ENCODE measurements at regions not wholly inside any gene's neighbourhood (a gene's known extent, or its start where the extent isn't known, plus 50 kb on each side); places are given as distances from the start of the nearest gene placed in this dataset.

DNA sequence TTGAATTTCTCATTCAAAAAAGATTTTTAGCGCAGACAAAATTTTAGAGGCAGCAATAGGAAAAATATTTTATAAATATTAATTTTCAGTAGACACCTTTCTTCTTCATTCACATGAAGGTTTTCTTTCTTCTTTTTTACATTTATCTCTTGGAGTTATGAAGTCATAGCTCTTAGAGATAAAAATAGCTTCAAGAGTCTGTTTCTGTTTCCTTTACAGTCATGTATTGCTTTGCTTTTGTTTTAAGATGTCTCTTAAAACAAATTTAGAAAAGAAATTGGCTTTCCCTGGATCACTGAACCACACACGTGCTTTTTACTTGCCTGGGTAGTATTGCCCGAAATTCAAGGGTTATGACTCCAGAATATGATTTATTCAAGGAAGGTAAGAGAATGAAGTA lies 369.9 kb upstream of the LRRC7 start:
- DNase-seq (ENCODE audit: low spot score in 2 of 2): no peak
- Histone ChIP-seq H3K27ac (no peak overlapping the region), H3K9me3 (no peaks in the 10 kb centered on the region), H3K36me3 (no peaks in the 10 kb centered on the region), H3K4me3 (no peak overlapping the region), H3K4me1 (no peaks in the 10 kb centered on the region), H3K27me3 (no peaks in the 10 kb centered on the region)
- 77 to 84% methylated on average over 3 of the region's 3 CpGs for WGBS, 2 donors
- TF ChIP-seq POLR2A (IDR thresholded peaks at IDR 0.05): no peak

GRCh38 chr1:69201716-69202115 lies 366.0 kb upstream of the LRRC7 start:
- TF ChIP-seq, protein P1, sequence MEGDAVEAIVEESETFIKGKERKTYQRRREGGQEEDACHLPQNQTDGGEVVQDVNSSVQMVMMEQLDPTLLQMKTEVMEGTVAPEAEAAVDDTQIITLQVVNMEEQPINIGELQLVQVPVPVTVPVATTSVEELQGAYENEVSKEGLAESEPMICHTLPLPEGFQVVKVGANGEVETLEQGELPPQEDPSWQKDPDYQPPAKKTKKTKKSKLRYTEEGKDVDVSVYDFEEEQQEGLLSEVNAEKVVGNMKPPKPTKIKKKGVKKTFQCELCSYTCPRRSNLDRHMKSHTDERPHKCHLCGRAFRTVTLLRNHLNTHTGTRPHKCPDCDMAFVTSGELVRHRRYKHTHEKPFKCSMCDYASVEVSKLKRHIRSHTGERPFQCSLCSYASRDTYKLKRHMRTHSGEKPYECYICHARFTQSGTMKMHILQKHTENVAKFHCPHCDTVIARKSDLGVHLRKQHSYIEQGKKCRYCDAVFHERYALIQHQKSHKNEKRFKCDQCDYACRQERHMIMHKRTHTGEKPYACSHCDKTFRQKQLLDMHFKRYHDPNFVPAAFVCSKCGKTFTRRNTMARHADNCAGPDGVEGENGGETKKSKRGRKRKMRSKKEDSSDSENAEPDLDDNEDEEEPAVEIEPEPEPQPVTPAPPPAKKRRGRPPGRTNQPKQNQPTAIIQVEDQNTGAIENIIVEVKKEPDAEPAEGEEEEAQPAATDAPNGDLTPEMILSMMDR (IDR thresholded peaks at IDR 0.05): no peak
- no peak for TF ChIP-seq EP300 (IDR thresholded peaks at IDR 0.05)
- TF ChIP-seq POLR2A (IDR thresholded peaks at IDR 0.05): no peak
- no peaks in the 10 kb centered on the region for H3K36me3 ChIP-seq
- H3K4me3 ChIP-seq: no peak overlapping the region
- no peaks in the 10 kb centered on the region for H3K4me1 ChIP-seq
- WGBS, 2 donors: 81 to 89% methylated on average over 3 of the region's 3 CpGs
- no peak overlapping the region for H3K27ac ChIP-seq
- DNase-seq (ENCODE audit: low spot score in 2 of 2): no peak
- no peaks in the 10 kb centered on the region for H3K27me3 ChIP-seq
- peaks cover 0 to 15% (median 0%) of the 10 kb centered on the region in 4 donors for H3K9me3 ChIP-seq

- no peaks in the 10 kb centered on the region for H3K4me1 ChIP-seq
- DNase-seq (ENCODE audit: low spot score in 2 of 2): no peak
- no peaks in the 10 kb centered on the region for H3K36me3 ChIP-seq
- H3K4me3 ChIP-seq: no peak overlapping the region
- 80% methylated on average over 1 of the region's 1 CpG for WGBS, 2 donors
- TF ChIP-seq POLR2A (IDR thresholded peaks at IDR 0.05) (no peak), EP300 (IDR thresholded peaks at IDR 0.05) (no peak)
- TF ChIP-seq, protein P1 (IDR thresholded peaks at IDR 0.05): no peak
- no peaks in the 10 kb centered on the region for H3K27me3 ChIP-seq
- peaks cover 0 to 15% (median 0%) of the 10 kb centered on the region in 4 donors for H3K9me3 ChIP-seq
- H3K27ac ChIP-seq: no peak overlapping the region
Measured at GRCh38 chr1:69203166-69203565, 364.6 kb upstream of the LRRC7 start.

DNA sequence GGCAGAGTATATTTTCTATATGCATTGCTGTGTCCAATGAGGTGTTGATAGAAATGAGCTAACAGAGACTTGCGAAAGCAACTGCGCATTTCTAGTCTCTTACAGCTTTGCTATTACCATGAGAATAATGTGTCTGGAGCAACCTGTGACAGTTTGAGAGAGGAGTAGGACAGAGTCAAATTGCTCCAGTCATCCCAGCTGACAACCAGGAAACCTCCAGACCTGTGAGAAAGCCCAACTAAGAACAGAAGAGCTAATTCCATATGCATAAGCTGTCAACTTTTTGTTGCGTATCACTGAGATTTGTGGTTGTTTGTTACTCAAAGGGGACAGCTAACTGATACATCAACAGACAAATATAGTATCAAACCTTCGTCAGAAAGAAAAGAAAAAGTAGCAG lies 354.1 kb upstream of the LRRC7 start:
- Histone ChIP-seq H3K27me3 (no peaks in the 10 kb centered on the region), H3K27ac (no peak overlapping the region), H3K4me3 (no peak overlapping the region), H3K9me3 (no peaks in the 10 kb centered on the region), H3K4me1 (no peaks in the 10 kb centered on the region), H3K36me3 (no peaks in the 10 kb centered on the region)
- 92 to 95% methylated on average over 4 of the region's 4 CpGs for WGBS, 2 donors
- DNase-seq (ENCODE audit: low spot score in 2 of 2): no peak
- TF ChIP-seq POLR2A (IDR thresholded peaks at IDR 0.05) (no peak), EP300 (IDR thresholded peaks at IDR 0.05) (no peak)
- TF ChIP-seq, protein P1 (IDR thresholded peaks at IDR 0.05): no peak

DNA sequence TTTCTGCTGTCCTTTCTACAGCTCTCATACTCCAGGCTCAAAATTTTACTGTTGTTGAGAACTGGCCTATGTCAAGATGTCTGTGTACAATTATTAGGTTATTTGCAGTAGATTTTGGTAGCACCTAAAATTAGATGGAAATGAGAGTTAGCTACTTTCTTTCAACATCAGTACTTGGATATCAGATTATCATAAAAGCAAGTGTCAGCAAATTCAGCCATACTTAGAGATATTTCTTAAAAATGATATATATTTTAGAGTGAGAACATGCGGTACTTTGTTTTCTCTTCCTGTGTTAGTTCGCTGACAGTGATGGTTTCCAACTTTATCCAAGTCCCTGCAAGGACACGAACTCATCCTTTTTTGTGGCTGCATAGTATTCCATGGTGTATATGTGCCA lies 351.8 kb upstream of the LRRC7 start:
- no peaks in the 10 kb centered on the region for H3K4me1 ChIP-seq
- no peak overlapping the region for H3K4me3 ChIP-seq
- no peaks in the 10 kb centered on the region for H3K9me3 ChIP-seq
- TF ChIP-seq EP300 (IDR thresholded peaks at IDR 0.05) (no peak), POLR2A (IDR thresholded peaks at IDR 0.05) (no peak)
- TF ChIP-seq, protein P1 (IDR thresholded peaks at IDR 0.05): no peak
- H3K27ac ChIP-seq: no peak overlapping the region
- H3K36me3 ChIP-seq: no peaks in the 10 kb centered on the region
- WGBS, 2 donors: 91 to 97% methylated on average over 3 of the region's 3 CpGs
- DNase-seq (ENCODE audit: low spot score in 2 of 2): no peak
- no peaks in the 10 kb centered on the region for H3K27me3 ChIP-seq

DNA sequence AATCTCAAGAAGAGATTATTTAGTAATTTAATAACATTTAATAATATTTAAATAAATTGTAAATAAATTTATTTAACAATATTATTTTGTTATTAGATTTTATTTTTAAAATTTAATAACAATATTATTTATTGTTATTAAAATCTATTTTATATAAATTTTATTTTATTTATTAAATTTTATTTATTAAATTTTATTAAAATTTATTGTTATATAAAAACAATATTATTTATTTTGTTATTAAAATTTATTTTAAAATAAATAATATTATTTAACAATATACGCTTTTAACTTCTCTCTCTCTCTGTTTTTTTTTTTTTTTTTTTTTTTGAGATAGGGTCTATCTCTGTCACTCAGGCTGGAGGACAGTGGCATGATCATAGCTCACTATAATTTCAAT lies 347.1 kb upstream of the LRRC7 start:
- Histone ChIP-seq H3K4me1 (no peaks in the 10 kb centered on the region), H3K27ac (no peak overlapping the region), H3K27me3 (no peaks in the 10 kb centered on the region), H3K36me3 (no peaks in the 10 kb centered on the region), H3K9me3 (no peaks in the 10 kb centered on the region), H3K4me3 (no peak overlapping the region)
- TF ChIP-seq, protein P1 (IDR thresholded peaks at IDR 0.05): no peak
- no peak for TF ChIP-seq EP300 (IDR thresholded peaks at IDR 0.05)
- TF ChIP-seq POLR2A (IDR thresholded peaks at IDR 0.05): no peak
- 75 to 91% methylated on average over 1 of the region's 1 CpG for WGBS, 2 donors
- DNase-seq (ENCODE audit: low spot score in 2 of 2): no peak
